A172 (cell line): ENCODE measurements at regions not wholly inside any gene's neighbourhood (a gene's known extent, or its start where the extent isn't known, plus 50 kb on each side); places are given as distances from the start of the nearest gene placed in this dataset.

ENCODE experiments used
- DNase-seq: peaks from one replicate; pipeline ENCODE4 v3.0.0-alpha.2; 2015; ENCODE audit warnings: low spot score

- DNase-seq, result no peak
These were observed 1441.4 kb downstream of the AACS start for GRCh38 chr12:126506426-126507182.

GRCh38 chr12:126507231-126507630 lies 1442.0 kb downstream of the AACS start:
- DNase-seq, result no peak

GRCh38 chr12:126509572-126509971 lies 1444.3 kb downstream of the AACS start:
- no peak for DNase-seq

- no peak for DNase-seq
These were observed 1445.4 kb downstream of the AACS start for GRCh38 chr12:126510630-126511029.

- no peak for DNase-seq
These were observed 1448.0 kb downstream of the AACS start for GRCh38 chr12:126512916-126513913.

GRCh38 chr12:126518596-126519200 lies 1453.5 kb downstream of the AACS start:
- DNase-seq, result peak; percentile 25

- DNase-seq, result no peak
These were observed 1454.6 kb downstream of the AACS start for GRCh38 chr12:126519833-126520232.

GRCh38 chr12:126523891-126524290 lies 1458.7 kb downstream of the AACS start:
- no peak for DNase-seq

- DNase-seq, result no peak
These were observed 1469.3 kb downstream of the AACS start for GRCh38 chr12:126534495-126534894.

- DNase-seq, result no peak
These were observed 1469.7 kb downstream of the AACS start for GRCh38 chr12:126534942-126535341.

- no peak for DNase-seq
These were observed 1470.7 kb downstream of the AACS start for GRCh38 chr12:126535971-126536370.

GRCh38 chr12:126537961-126538530 lies 1472.8 kb downstream of the AACS start:
- no peak for DNase-seq

- no peak for DNase-seq
These were observed 1473.7 kb downstream of the AACS start for GRCh38 chr12:126538888-126539287.

GRCh38 chr12:126545411-126545810 lies 1480.2 kb downstream of the AACS start:
- DNase-seq, result no peak

GRCh38 chr12:126547905-126548304 lies 1482.7 kb downstream of the AACS start:
- no peak for DNase-seq

GRCh38 chr12:126551869-126552268 lies 1486.6 kb downstream of the AACS start:
- no peak for DNase-seq

- DNase-seq, result no peak
These were observed 1489.4 kb downstream of the AACS start for GRCh38 chr12:126554625-126555024.

- DNase-seq, result no peak
These were observed 1492.4 kb downstream of the AACS start for GRCh38 chr12:126557659-126558058.

GRCh38 chr12:126558219-126558618 lies 1493.0 kb downstream of the AACS start:
- no peak for DNase-seq

- DNase-seq, result no peak
These were observed 1493.6 kb downstream of the AACS start for GRCh38 chr12:126558810-126559209.

GRCh38 chr12:126567016-126567415 lies 1501.8 kb downstream of the AACS start:
- DNase-seq, result no peak

GRCh38 chr12:126569706-126570105 lies 1504.5 kb downstream of the AACS start:
- DNase-seq, result no peak
